ENCODE measurements at regions not wholly inside any gene's neighbourhood (a gene's known extent, or its start where the extent isn't known, plus 50 kb on each side); places are given as distances from the start of the nearest gene placed in this dataset.
"Not testable (repeated sequence)": the region's sequence is repeated elsewhere in the genome, so short reads cannot be mapped to it uniquely, and the experiment has no call there.

GRCh38 chr21:9730866-9731265, 790.5 kb upstream of the TPTE start (continued):
- TF ChIP-seq PCBP2 (IDR thresholded peaks at IDR 0.05; ENCODE audit: low read depth, low read length, poor library complexity, severe bottlenecking) (no peak), SMARCA5 (IDR thresholded peaks at IDR 0.05) (no peak), ZNF23 (CRISPR knock-in tag; IDR thresholded peaks at IDR 0.05) (no peak), MAX (CRISPR knock-in tag; IDR thresholded peaks at IDR 0.05) (no peak)

- H4K20me1 ChIP-seq (replicated peaks; ENCODE audit: control insufficient read depth, insufficient read depth, low read length); H3K36me3 ChIP-seq (ENCODE audit: control insufficient read depth, insufficient read depth, low read length); CTCF ChIA-PET (ENCODE audit: low intra/inter-chr PET ratio); ATAC-seq; H3K9ac ChIP-seq (ENCODE audit: insufficient read depth in 1 of 2, low read depth in 2 of 2, low read length in 2 of 2); H3K27ac ChIP-seq (ENCODE audit: extremely low read depth, low read depth, low read length); H3K4me1 ChIP-seq (replicated peaks in 1 of 2; ENCODE audit: control insufficient read depth in 2 of 2, insufficient read depth in 2 of 2, low read length in 2 of 2); POLR2A ChIA-PET; FAIRE-seq; DNase-seq (ENCODE audit: extremely low read depth in 1 of 4, low spot score in 3 of 4); H2AFZ ChIP-seq (ENCODE audit: low read depth, low read length); H3K9me3 ChIP-seq (replicated peaks; ENCODE audit: control insufficient read depth, insufficient read depth, low read depth, low read length); H3K4me3 ChIP-seq; H3K4me2 ChIP-seq (ENCODE audit: insufficient read depth, low read length); H3K9me1 ChIP-seq (ENCODE audit: control insufficient read depth, insufficient read depth, low read length); BruUV-seq (replicated peaks); intact Hi-C loops (cut with micrococcal nuclease); in situ Hi-C loops (cut with MboI); H3K27me3 ChIP-seq (ENCODE audit: control insufficient read depth in 2 of 2, insufficient read depth in 2 of 2, low read length in 2 of 2); H3K79me2 ChIP-seq (ENCODE audit: control insufficient read depth, insufficient read depth, low read length): not testable (repeated sequence)
- 2% methylated on average over 5 of the region's 5 CpGs for WGBS (ENCODE audit: insufficient coverage, low coverage, missing lambda C conversion rate)
Observed at GRCh38 chr21:9731317-9731716, 790.1 kb upstream of the TPTE start.

- POLR2A ChIA-PET; H3K4me1 ChIP-seq (replicated peaks in 1 of 2; ENCODE audit: control insufficient read depth in 2 of 2, insufficient read depth in 2 of 2, low read length in 2 of 2); FAIRE-seq; in situ Hi-C loops (cut with MboI); H3K4me3 ChIP-seq; H3K9ac ChIP-seq (ENCODE audit: insufficient read depth in 1 of 2, low read depth in 2 of 2, low read length in 2 of 2); H3K27ac ChIP-seq (ENCODE audit: extremely low read depth, low read depth, low read length); BruUV-seq (replicated peaks); CTCF ChIA-PET (ENCODE audit: low intra/inter-chr PET ratio); intact Hi-C loops (cut with micrococcal nuclease); H3K79me2 ChIP-seq (ENCODE audit: control insufficient read depth, insufficient read depth, low read length); H3K9me3 ChIP-seq (replicated peaks; ENCODE audit: control insufficient read depth, insufficient read depth, low read depth, low read length); H3K9me1 ChIP-seq (ENCODE audit: control insufficient read depth, insufficient read depth, low read length); ATAC-seq; DNase-seq (ENCODE audit: extremely low read depth in 1 of 4, low spot score in 3 of 4); H2AFZ ChIP-seq (ENCODE audit: low read depth, low read length); H3K27me3 ChIP-seq (ENCODE audit: control insufficient read depth in 2 of 2, insufficient read depth in 2 of 2, low read length in 2 of 2); H3K36me3 ChIP-seq (ENCODE audit: control insufficient read depth, insufficient read depth, low read length); H3K4me2 ChIP-seq (ENCODE audit: insufficient read depth, low read length); H4K20me1 ChIP-seq (replicated peaks; ENCODE audit: control insufficient read depth, insufficient read depth, low read length): not testable (repeated sequence)
- whole genome bisulfite sequencing (ENCODE audit: insufficient coverage, low coverage, missing lambda C conversion rate), result 1% methylated on average over 3 of the region's 3 CpGs
Observed at GRCh38 chr21:9732605-9733004, 788.8 kb upstream of the TPTE start.

- in situ Hi-C loops (cut with MboI), result not testable (repeated sequence)
Observed at GRCh38 chr21:9733761-9734558, 787.4 kb upstream of the TPTE start.

More at GRCh38 chr21:9733761-9734558, 787.4 kb upstream of the TPTE start:
- H3K4me3 ChIP-seq; H3K4me1 ChIP-seq (replicated peaks in 1 of 2; ENCODE audit: control insufficient read depth in 2 of 2, insufficient read depth in 2 of 2, low read length in 2 of 2); CTCF ChIA-PET (ENCODE audit: low intra/inter-chr PET ratio); H3K4me2 ChIP-seq (ENCODE audit: insufficient read depth, low read length); BruUV-seq (replicated peaks); H3K9me3 ChIP-seq (replicated peaks; ENCODE audit: control insufficient read depth, insufficient read depth, low read depth, low read length); POLR2A ChIA-PET; H3K9me1 ChIP-seq (ENCODE audit: control insufficient read depth, insufficient read depth, low read length); intact Hi-C loops (cut with micrococcal nuclease); H3K9ac ChIP-seq (ENCODE audit: insufficient read depth in 1 of 2, low read depth in 2 of 2, low read length in 2 of 2); H3K36me3 ChIP-seq (ENCODE audit: control insufficient read depth, insufficient read depth, low read length); H2AFZ ChIP-seq (ENCODE audit: low read depth, low read length); FAIRE-seq; H3K27me3 ChIP-seq (ENCODE audit: control insufficient read depth in 2 of 2, insufficient read depth in 2 of 2, low read length in 2 of 2); H4K20me1 ChIP-seq (replicated peaks; ENCODE audit: control insufficient read depth, insufficient read depth, low read length); DNase-seq (ENCODE audit: extremely low read depth in 1 of 4, low spot score in 3 of 4); H3K79me2 ChIP-seq (ENCODE audit: control insufficient read depth, insufficient read depth, low read length); ATAC-seq; H3K27ac ChIP-seq (ENCODE audit: extremely low read depth, low read depth, low read length): not testable (repeated sequence)
- WGBS (ENCODE audit: insufficient coverage, low coverage, missing lambda C conversion rate), result 2% methylated on average over 6 of the region's 6 CpGs
